ENCODE measurements at regions not wholly inside any gene's neighbourhood (a gene's known extent, or its start where the extent isn't known, plus 50 kb on each side); places are given as distances from the start of the nearest gene placed in this dataset.
A peak's percentile ranks its signal among the peaks of the same experiment; 100 is the strongest.

GRCh38 chr3:175969456-175969855 lies 1110.3 kb downstream of the NAALADL2 start:
- H3K4me3 ChIP-seq, result no peak overlapping the region
- no peaks in the 10 kb centered on the region for H3K36me3 ChIP-seq (ENCODE audit: insufficient read depth, low read length)
- peaks cover 4% of the 10 kb centered on the region; the same call in 1 of the 2 replicates for H3K9me3 ChIP-seq (ENCODE audit: low read depth, low read length)
- H3K9ac ChIP-seq (ENCODE audit: insufficient read length), result no peak overlapping the region
- no peak for TF ChIP-seq FOXP2 (optimal IDR thresholded peaks at IDR 0.05; ENCODE audit: control extremely low read depth, extremely low read length, insufficient read depth)
- no peak for TF ChIP-seq POLR2AphosphoS5 (IDR thresholded peaks at IDR 0.05; ENCODE audit: borderline replicate concordance, low read depth, low read length)
- TF ChIP-seq EZH2 (IDR thresholded peaks at IDR 0.05), result no peak
- no peak for DNase-seq (ENCODE audit: low read depth, low spot score)
- H3K27ac ChIP-seq, result no peak overlapping the region

- 0 out of 2 replicates have a peak overlapping the region, but pooled peaks have one; percentile 40 for H3K27ac ChIP-seq
- DNase-seq (ENCODE audit: low read depth, low spot score), result peak; percentile 61
- H3K9me3 ChIP-seq (ENCODE audit: low read depth, low read length), result peaks cover 4% of the 10 kb centered on the region; the same call in 1 of the 2 replicates
- H3K36me3 ChIP-seq (ENCODE audit: insufficient read depth, low read length), result no peaks in the 10 kb centered on the region
- TF ChIP-seq POLR2AphosphoS5 (IDR thresholded peaks at IDR 0.05; ENCODE audit: borderline replicate concordance, low read depth, low read length) (no peak), EZH2 (IDR thresholded peaks at IDR 0.05) (no peak), FOXP2 (optimal IDR thresholded peaks at IDR 0.05; ENCODE audit: control extremely low read depth, extremely low read length, insufficient read depth) (no peak)
- no peak overlapping the region for H3K9ac ChIP-seq (ENCODE audit: insufficient read length)
- H3K4me3 ChIP-seq, result no peak overlapping the region; the same call in 1 of the 2 replicates
Measured at GRCh38 chr3:175965036-175965435, 1105.9 kb downstream of the NAALADL2 start.

- Histone ChIP-seq H3K36me3 (ENCODE audit: insufficient read depth, low read length) (no peaks in the 10 kb centered on the region), H3K9me3 (ENCODE audit: low read depth, low read length) (0 out of 2 replicates have a peak, but pooled peaks cover 3% of the 10 kb centered on the region), H3K4me3 (no peak overlapping the region), H3K9ac (ENCODE audit: insufficient read length) (no peak overlapping the region), H3K27ac (no peak overlapping the region)
- TF ChIP-seq POLR2AphosphoS5 (IDR thresholded peaks at IDR 0.05; ENCODE audit: borderline replicate concordance, low read depth, low read length) (no peak), FOXP2 (optimal IDR thresholded peaks at IDR 0.05; ENCODE audit: control extremely low read depth, extremely low read length, insufficient read depth) (no peak), EZH2 (IDR thresholded peaks at IDR 0.05) (no peak)
- DNase-seq (ENCODE audit: low read depth, low spot score), result no peak
Measured at GRCh38 chr3:175957427-175957826, 1098.3 kb downstream of the NAALADL2 start.

GRCh38 chr3:175956964-175957363 lies 1097.8 kb downstream of the NAALADL2 start:
- H3K9me3 ChIP-seq (ENCODE audit: low read depth, low read length), result 0 out of 2 replicates have a peak, but pooled peaks cover 3% of the 10 kb centered on the region
- TF ChIP-seq POLR2AphosphoS5 (IDR thresholded peaks at IDR 0.05; ENCODE audit: borderline replicate concordance, low read depth, low read length) (no peak), EZH2 (IDR thresholded peaks at IDR 0.05) (no peak), FOXP2 (optimal IDR thresholded peaks at IDR 0.05; ENCODE audit: control extremely low read depth, extremely low read length, insufficient read depth) (no peak)
- H3K27ac ChIP-seq, result no peak overlapping the region
- H3K9ac ChIP-seq (ENCODE audit: insufficient read length), result no peak overlapping the region
- no peaks in the 10 kb centered on the region for H3K36me3 ChIP-seq (ENCODE audit: insufficient read depth, low read length)
- no peak for DNase-seq (ENCODE audit: low read depth, low spot score)
- H3K4me3 ChIP-seq, result no peak overlapping the region

- DNase-seq (ENCODE audit: low read depth, low spot score), result no peak
- Histone ChIP-seq H3K4me3 (no peak overlapping the region), H3K27ac (no peak overlapping the region)
Measured at GRCh38 chr3:175951047-175951694, 1092.0 kb downstream of the NAALADL2 start.

GRCh38 chr3:175948041-175948440 lies 1088.9 kb downstream of the NAALADL2 start:
- no peak for DNase-seq (ENCODE audit: low read depth, low spot score)
- H3K27ac ChIP-seq, result no peak overlapping the region
- H3K4me3 ChIP-seq, result no peak overlapping the region
- no peak for TF ChIP-seq POLR2AphosphoS5 (IDR thresholded peaks at IDR 0.05; ENCODE audit: borderline replicate concordance, low read depth, low read length)
- no peak for TF ChIP-seq FOXP2 (optimal IDR thresholded peaks at IDR 0.05; ENCODE audit: control extremely low read depth, extremely low read length, insufficient read depth)
- no peak for TF ChIP-seq EZH2 (IDR thresholded peaks at IDR 0.05)
- no peak overlapping the region for H3K9ac ChIP-seq (ENCODE audit: insufficient read length)
- no peaks in the 10 kb centered on the region for H3K36me3 ChIP-seq (ENCODE audit: insufficient read depth, low read length)
- peaks cover 9% of the 10 kb centered on the region for H3K9me3 ChIP-seq (ENCODE audit: low read depth, low read length)

More at GRCh38 chr3:175951047-175951694, 1092.0 kb downstream of the NAALADL2 start:
- TF ChIP-seq POLR2AphosphoS5 (IDR thresholded peaks at IDR 0.05; ENCODE audit: borderline replicate concordance, low read depth, low read length), result no peak
- H3K9me3 ChIP-seq (ENCODE audit: low read depth, low read length), result 0 out of 2 replicates have a peak, but pooled peaks cover 3% of the 10 kb centered on the region
- no peak overlapping the region for H3K9ac ChIP-seq (ENCODE audit: insufficient read length)
- H3K36me3 ChIP-seq (ENCODE audit: insufficient read depth, low read length), result no peaks in the 10 kb centered on the region

GRCh38 chr3:175941352-175941751 lies 1082.2 kb downstream of the NAALADL2 start:
- no peak for DNase-seq (ENCODE audit: low read depth, low spot score)
- Histone ChIP-seq H3K36me3 (ENCODE audit: insufficient read depth, low read length) (no peaks in the 10 kb centered on the region), H3K9me3 (ENCODE audit: low read depth, low read length) (peaks cover 15% of the 10 kb centered on the region), H3K4me3 (no peak overlapping the region), H3K9ac (ENCODE audit: insufficient read length) (no peak overlapping the region), H3K27ac (no peak overlapping the region)
- TF ChIP-seq FOXP2 (optimal IDR thresholded peaks at IDR 0.05; ENCODE audit: control extremely low read depth, extremely low read length, insufficient read depth) (no peak), POLR2AphosphoS5 (IDR thresholded peaks at IDR 0.05; ENCODE audit: borderline replicate concordance, low read depth, low read length) (no peak), EZH2 (IDR thresholded peaks at IDR 0.05) (no peak)

- no peak for DNase-seq (ENCODE audit: low read depth, low spot score)
Measured at GRCh38 chr3:175940881-175941280, 1081.7 kb downstream of the NAALADL2 start.

More at GRCh38 chr3:175940881-175941280, 1081.7 kb downstream of the NAALADL2 start:
- peaks cover 14% of the 10 kb centered on the region for H3K9me3 ChIP-seq (ENCODE audit: low read depth, low read length)
- no peak overlapping the region for H3K4me3 ChIP-seq
- TF ChIP-seq EZH2 (IDR thresholded peaks at IDR 0.05) (no peak), POLR2AphosphoS5 (IDR thresholded peaks at IDR 0.05; ENCODE audit: borderline replicate concordance, low read depth, low read length) (no peak), FOXP2 (optimal IDR thresholded peaks at IDR 0.05; ENCODE audit: control extremely low read depth, extremely low read length, insufficient read depth) (no peak)
- no peaks in the 10 kb centered on the region for H3K36me3 ChIP-seq (ENCODE audit: insufficient read depth, low read length)
- no peak overlapping the region for H3K27ac ChIP-seq
- no peak overlapping the region for H3K9ac ChIP-seq (ENCODE audit: insufficient read length)
